ENCODE measurements at regions not wholly inside any gene's neighbourhood (a gene's known extent, or its start where the extent isn't known, plus 50 kb on each side); places are given as distances from the start of the nearest gene placed in this dataset.

DNA sequence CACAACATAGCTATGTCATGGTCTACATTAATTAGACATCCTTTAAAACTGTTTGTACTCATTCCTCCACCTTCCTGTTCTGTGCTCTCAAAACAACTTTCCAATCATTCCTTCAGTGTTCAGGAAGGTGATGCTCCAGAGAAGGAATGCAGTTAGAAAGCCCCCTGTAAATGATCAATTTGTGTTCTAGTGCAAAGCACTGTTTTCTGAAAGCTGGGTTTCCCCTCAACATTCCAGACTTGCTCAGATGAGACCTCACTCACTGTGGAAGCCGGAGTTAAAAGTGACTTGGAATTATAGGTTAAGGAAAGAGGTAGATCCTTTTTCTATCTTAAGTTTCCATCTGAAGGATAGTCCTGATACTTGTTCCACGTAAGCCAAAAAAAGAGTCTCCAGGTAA, 95.9 kb downstream of the BMP2 start:
- no peaks in the 10 kb centered on the region for H4K20me1 ChIP-seq (ENCODE audit: insufficient read depth, low read length)
- H3K27ac ChIP-seq (ENCODE audit: low read length) = no peak overlapping the region
- TF ChIP-seq, protein P1, sequence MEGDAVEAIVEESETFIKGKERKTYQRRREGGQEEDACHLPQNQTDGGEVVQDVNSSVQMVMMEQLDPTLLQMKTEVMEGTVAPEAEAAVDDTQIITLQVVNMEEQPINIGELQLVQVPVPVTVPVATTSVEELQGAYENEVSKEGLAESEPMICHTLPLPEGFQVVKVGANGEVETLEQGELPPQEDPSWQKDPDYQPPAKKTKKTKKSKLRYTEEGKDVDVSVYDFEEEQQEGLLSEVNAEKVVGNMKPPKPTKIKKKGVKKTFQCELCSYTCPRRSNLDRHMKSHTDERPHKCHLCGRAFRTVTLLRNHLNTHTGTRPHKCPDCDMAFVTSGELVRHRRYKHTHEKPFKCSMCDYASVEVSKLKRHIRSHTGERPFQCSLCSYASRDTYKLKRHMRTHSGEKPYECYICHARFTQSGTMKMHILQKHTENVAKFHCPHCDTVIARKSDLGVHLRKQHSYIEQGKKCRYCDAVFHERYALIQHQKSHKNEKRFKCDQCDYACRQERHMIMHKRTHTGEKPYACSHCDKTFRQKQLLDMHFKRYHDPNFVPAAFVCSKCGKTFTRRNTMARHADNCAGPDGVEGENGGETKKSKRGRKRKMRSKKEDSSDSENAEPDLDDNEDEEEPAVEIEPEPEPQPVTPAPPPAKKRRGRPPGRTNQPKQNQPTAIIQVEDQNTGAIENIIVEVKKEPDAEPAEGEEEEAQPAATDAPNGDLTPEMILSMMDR (IDR thresholded peaks at IDR 0.05; ENCODE audit: borderline replicate concordance, extremely low read depth, low read length, poor library complexity, severe bottlenecking) = no peak
- no peak for TF ChIP-seq EZH2 (IDR thresholded peaks at IDR 0.05; ENCODE audit: borderline replicate concordance, low read depth, low read length, severe bottlenecking)
- DNase-seq = no peak
- H3K4me2 ChIP-seq (ENCODE audit: insufficient read depth, low read length) = no peak overlapping the region
- H3K4me1 ChIP-seq (ENCODE audit: insufficient read depth, low read length) = no peaks in the 10 kb centered on the region
- no peak overlapping the region for H2AFZ ChIP-seq (ENCODE audit: low read depth, low read length)
- H3K9me3 ChIP-seq (ENCODE audit: insufficient read depth, low read length, severe bottlenecking) = no peaks in the 10 kb centered on the region
- H3K4me3 ChIP-seq (ENCODE audit: low read depth in 1 of 2, low read length in 2 of 2) = no peak overlapping the region
- H3K9ac ChIP-seq (ENCODE audit: low read depth, low read length) = no peak overlapping the region
- H3K27me3 ChIP-seq (ENCODE audit: insufficient read depth, low read length, poor library complexity) = no peaks in the 10 kb centered on the region
- H3K36me3 ChIP-seq (ENCODE audit: insufficient read depth, low read length) = no peaks in the 10 kb centered on the region
- H3K79me2 ChIP-seq (ENCODE audit: insufficient read depth, low read length) = no peaks in the 10 kb centered on the region
- ATAC-seq (ENCODE audit: insufficient read depth, low read depth) = no peak

DNA sequence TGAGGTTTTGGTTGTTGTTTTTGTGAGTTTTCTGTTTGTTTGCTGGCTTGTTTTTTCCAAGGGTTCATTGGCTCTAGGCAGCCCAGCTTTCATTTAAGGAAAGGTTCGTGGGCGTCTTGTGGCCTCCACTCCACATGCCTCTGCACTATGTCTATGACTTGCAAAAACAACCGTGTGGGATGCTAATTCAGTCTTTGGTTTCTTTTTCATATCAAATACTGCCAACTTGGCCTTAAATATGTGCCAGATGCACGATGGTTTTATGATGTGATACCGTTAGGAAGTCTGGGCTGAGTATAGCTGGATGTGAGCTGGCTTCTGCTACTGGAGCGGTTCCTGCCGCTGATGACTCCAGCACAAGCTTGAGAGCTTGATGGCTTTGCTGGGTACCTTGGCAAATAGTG, 96.3 kb downstream of the BMP2 start:
- ATAC-seq (ENCODE audit: insufficient read depth, low read depth) (no peak), DNase-seq (no peak)
- Histone ChIP-seq H3K27me3 (ENCODE audit: insufficient read depth, low read length, poor library complexity) (no peaks in the 10 kb centered on the region), H3K9me3 (ENCODE audit: insufficient read depth, low read length, severe bottlenecking) (no peaks in the 10 kb centered on the region), H4K20me1 (ENCODE audit: insufficient read depth, low read length) (no peaks in the 10 kb centered on the region), H3K79me2 (ENCODE audit: insufficient read depth, low read length) (no peaks in the 10 kb centered on the region), H3K27ac (ENCODE audit: low read length) (no peak overlapping the region), H3K36me3 (ENCODE audit: insufficient read depth, low read length) (no peaks in the 10 kb centered on the region), H3K4me2 (ENCODE audit: insufficient read depth, low read length) (no peak overlapping the region), H3K4me1 (ENCODE audit: insufficient read depth, low read length) (no peaks in the 10 kb centered on the region), H3K4me3 (ENCODE audit: low read depth in 1 of 2, low read length in 2 of 2) (no peak overlapping the region), H2AFZ (ENCODE audit: low read depth, low read length) (no peak overlapping the region), H3K9ac (ENCODE audit: low read depth, low read length) (no peak overlapping the region)
- TF ChIP-seq EZH2 (IDR thresholded peaks at IDR 0.05; ENCODE audit: borderline replicate concordance, low read depth, low read length, severe bottlenecking) = no peak
- TF ChIP-seq, protein P1 (IDR thresholded peaks at IDR 0.05; ENCODE audit: borderline replicate concordance, extremely low read depth, low read length, poor library complexity, severe bottlenecking) = no peak

DNA sequence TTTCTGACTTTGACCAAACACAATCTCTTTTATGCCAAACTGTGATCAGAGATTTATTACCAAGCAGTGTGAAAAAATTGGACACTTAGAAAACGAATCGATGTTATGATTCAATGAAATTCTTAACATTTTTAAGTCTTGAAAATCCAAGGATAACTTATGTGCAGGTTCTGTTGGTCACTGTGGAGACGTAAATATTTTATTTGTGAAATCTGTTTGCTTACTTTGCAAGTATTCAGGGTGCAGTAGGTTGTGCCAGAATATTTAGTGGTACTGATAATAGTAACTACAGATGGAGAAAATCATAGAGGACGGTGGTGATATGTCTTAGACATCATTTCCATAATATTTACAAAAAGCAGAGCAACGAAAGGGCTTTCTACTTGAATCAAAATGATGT, 97.3 kb downstream of the BMP2 start:
- ATAC-seq (ENCODE audit: insufficient read depth, low read depth) (no peak), DNase-seq (no peak)
- Histone ChIP-seq H3K36me3 (ENCODE audit: insufficient read depth, low read length) (no peaks in the 10 kb centered on the region), H3K4me3 (ENCODE audit: low read depth in 1 of 2, low read length in 2 of 2) (no peak overlapping the region), H3K4me1 (ENCODE audit: insufficient read depth, low read length) (no peaks in the 10 kb centered on the region), H3K27me3 (ENCODE audit: insufficient read depth, low read length, poor library complexity) (no peaks in the 10 kb centered on the region), H3K9me3 (ENCODE audit: insufficient read depth, low read length, severe bottlenecking) (no peaks in the 10 kb centered on the region), H2AFZ (ENCODE audit: low read depth, low read length) (no peak overlapping the region), H3K9ac (ENCODE audit: low read depth, low read length) (no peak overlapping the region), H4K20me1 (ENCODE audit: insufficient read depth, low read length) (no peaks in the 10 kb centered on the region), H3K27ac (ENCODE audit: low read length) (no peak overlapping the region), H3K79me2 (ENCODE audit: insufficient read depth, low read length) (no peaks in the 10 kb centered on the region), H3K4me2 (ENCODE audit: insufficient read depth, low read length) (no peak overlapping the region)
- TF ChIP-seq, protein P1 (IDR thresholded peaks at IDR 0.05; ENCODE audit: borderline replicate concordance, extremely low read depth, low read length, poor library complexity, severe bottlenecking) = no peak
- TF ChIP-seq EZH2 (IDR thresholded peaks at IDR 0.05; ENCODE audit: borderline replicate concordance, low read depth, low read length, severe bottlenecking) = no peak

DNA sequence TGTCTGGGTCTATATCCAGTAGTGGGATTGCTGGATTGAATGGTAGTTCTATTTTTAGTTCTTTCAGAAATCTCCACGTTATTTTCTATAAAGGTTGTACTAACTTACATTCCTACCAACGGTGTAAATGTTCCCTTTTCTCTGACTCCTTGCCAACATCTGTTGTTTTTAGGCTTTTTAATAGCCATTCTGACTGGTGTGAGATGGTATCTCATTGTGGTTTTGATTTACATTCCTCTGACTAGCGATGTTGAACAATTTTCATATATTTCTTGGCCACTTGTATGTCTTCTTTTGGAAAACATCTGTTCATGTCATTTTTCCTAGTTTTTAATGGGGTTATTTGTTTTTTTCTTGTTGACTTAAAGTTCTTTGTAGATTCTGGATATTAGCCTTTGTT, 99.3 kb downstream of the BMP2 start:
- no peaks in the 10 kb centered on the region for H3K79me2 ChIP-seq (ENCODE audit: insufficient read depth, low read length)
- peaks cover 4% of the 10 kb centered on the region for H3K27me3 ChIP-seq (ENCODE audit: insufficient read depth, low read length, poor library complexity)
- H2AFZ ChIP-seq (ENCODE audit: low read depth, low read length) = no peak overlapping the region
- H3K4me3 ChIP-seq (ENCODE audit: low read depth in 1 of 2, low read length in 2 of 2) = no peak overlapping the region
- no peak overlapping the region for H3K9ac ChIP-seq (ENCODE audit: low read depth, low read length)
- no peak overlapping the region for H3K27ac ChIP-seq (ENCODE audit: low read length)
- H3K36me3 ChIP-seq (ENCODE audit: insufficient read depth, low read length) = no peaks in the 10 kb centered on the region
- H3K4me1 ChIP-seq (ENCODE audit: insufficient read depth, low read length) = no peaks in the 10 kb centered on the region
- TF ChIP-seq, protein P1 (IDR thresholded peaks at IDR 0.05; ENCODE audit: borderline replicate concordance, extremely low read depth, low read length, poor library complexity, severe bottlenecking) = no peak
- no peak for TF ChIP-seq EZH2 (IDR thresholded peaks at IDR 0.05; ENCODE audit: borderline replicate concordance, low read depth, low read length, severe bottlenecking)
- no peak overlapping the region for H3K4me2 ChIP-seq (ENCODE audit: insufficient read depth, low read length)
- no peaks in the 10 kb centered on the region for H3K9me3 ChIP-seq (ENCODE audit: insufficient read depth, low read length, severe bottlenecking)
- DNase-seq (no peak), ATAC-seq (ENCODE audit: insufficient read depth, low read depth) (no peak)
- no peaks in the 10 kb centered on the region for H4K20me1 ChIP-seq (ENCODE audit: insufficient read depth, low read length)

Measured in DND-41 (cell line).